GM21360 (cell line): ENCODE measurements at regions not wholly inside any gene's neighbourhood (a gene's known extent, or its start where the extent isn't known, plus 50 kb on each side); places are given as distances from the start of the nearest gene placed in this dataset.
"Not testable (repeated sequence)": the region's sequence is repeated elsewhere in the genome, so short reads cannot be mapped to it uniquely, and the experiment has no call there.

Source experiments
- ATAC-seq: cut with Tn5 transposase; IDR thresholded peaks from one replicate; pipeline ENCODE4 v1.9.1; 2021; ENCODE audit warnings: mild to moderate bottlenecking, moderate library complexity; ENCODE audit not compliant: unreplicated experiment

DNA sequence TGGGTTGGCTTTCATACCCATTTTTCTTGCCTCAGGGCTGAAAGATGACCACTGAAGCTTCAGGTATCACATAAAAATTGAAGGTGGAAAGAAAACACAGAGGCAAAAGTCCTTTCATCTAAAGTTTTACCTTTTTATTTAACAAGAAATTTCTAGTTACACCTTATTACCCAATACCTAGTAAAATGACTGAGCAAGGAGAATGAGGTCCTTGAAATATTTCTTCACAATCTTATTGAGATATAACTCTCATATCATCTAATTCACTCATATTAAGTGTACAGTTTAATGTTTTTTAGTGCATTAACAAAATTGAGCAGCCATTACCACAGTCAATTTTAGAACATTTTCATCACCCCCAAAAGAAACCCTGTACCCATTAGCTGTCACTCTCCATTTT lies 112.9 kb upstream of the ADTRP start:
- ATAC-seq = no peak

DNA sequence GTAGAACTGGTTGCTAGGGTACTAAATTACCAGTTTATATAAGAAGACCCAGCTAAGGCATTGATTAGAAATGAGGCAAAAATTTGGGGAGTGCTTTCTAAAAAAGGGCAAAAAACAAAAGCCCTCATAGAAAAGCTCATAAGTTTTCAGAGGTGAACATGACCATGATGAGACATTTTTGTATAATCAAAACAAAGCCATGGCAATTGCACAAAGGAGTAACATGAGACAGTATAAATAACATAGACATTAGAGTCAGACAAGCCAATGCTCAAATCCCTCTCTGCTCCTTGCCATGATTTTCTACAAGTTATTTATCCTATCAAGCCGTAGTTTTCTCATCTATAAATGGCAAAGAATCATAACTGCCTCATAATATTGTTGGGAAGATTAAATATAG lies 112.2 kb upstream of the ADTRP start:
- no peak for ATAC-seq

DNA sequence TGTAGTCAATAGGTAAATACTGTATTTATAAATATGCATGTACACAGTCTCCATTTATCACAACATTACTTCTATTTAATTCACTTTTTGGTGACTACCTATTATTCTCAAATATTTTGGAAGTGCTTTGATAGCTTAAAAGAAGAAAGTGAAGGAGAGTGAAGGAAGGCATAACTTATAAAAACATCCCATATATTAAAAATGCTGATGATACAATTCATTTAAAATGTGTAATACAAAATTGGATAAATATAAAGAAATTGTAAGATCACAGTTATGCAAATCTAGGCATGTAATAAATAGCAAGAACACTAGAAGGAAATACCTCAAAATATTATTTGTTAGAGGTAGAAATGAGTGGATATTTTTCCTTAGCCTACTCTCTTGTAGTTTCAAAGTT lies 111.6 kb upstream of the ADTRP start:
- ATAC-seq = no peak

DNA sequence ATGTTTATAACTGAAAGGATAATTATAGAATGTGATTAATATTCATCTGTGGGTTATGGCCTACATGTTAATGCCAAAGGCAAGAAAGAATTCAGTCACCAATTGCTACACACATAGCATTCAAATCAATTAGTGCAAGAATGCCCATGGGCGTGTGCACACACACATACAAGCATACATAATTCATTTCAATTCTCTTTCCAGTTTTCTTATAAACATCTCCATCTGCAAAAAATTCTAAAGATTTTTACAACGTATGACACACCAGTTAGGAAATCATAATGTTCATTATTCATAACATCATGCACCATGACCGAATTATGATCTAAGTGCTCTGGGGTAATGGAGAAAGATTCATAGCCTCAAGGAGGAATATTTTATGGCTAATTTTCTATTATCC lies 111.0 kb upstream of the ADTRP start:
- no peak for ATAC-seq

DNA sequence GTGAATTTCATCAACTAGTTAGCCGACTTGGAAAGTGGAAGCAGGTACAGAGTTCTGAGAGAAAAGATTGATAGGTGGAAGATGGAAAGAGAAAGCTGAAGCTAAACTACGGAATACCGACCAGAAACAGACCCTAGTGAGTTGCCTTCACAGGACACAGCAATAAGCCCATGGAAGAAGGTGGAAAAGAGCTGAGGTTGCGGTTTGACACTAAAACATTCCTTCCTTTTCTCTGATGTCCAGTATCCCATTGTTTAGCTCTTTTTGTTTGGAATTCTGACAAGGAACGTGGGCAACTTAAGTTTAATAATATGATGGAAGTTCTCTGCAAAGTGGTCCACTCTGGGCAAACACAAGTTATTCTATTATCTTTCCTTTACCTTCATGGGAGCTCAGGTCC lies 110.1 kb upstream of the ADTRP start:
- ATAC-seq = no peak

DNA sequence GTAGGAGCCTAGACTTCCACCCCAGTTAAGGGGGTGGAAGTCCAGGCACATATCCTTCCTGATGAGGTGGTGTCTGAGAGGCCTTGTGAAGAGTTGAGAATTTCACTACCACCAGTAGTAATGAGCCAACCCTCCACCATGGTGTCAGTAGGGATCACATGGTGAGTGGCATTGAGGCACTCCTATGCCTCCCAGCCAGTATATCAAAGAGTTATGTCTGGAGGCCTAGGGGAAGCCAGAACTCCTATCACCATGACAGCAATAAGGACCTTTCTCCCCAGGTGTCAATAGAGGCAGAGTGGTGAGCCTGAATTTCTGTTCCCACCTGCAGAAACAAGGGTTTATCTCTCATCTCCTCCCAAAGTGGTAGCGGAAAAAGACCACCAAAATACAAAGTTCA lies 106.6 kb upstream of the ADTRP start:
- ATAC-seq = no peak

DNA sequence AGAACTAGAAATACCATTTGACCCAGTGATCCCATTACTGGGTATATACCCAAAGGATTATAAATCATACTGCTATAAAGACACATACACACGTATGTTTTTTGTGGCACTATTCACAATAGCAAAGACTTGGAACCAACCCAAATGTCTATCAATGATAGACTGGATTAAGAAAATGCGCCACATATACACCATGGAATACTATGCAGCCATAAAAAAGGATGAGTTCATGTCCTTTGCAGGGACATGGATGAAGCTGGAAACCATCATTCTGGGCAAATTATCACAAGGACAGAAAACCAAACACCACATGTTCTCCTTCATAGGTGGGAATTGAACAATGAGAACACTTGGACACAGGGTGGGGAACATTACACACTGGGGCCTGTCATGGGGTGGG lies 104.9 kb upstream of the ADTRP start:
- not testable (repeated sequence) for ATAC-seq

DNA sequence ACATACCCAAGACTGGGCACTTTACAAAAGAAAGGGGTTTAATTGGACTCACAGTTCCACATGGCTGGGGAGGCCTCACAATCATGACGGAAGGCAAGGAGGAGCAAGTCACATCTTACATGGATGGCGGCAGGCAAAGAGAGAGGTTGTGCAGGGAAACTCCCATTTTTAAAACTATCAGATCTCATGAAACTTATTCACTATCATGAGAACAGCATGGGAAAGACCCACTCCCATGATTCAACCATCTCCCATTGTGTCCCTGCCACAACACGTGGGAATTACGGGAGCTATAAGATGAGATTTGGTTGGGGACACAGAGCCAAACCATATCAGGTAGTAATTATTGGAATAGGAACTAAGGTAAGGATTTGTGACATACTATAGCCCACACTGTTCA lies 101.6 kb upstream of the ADTRP start:
- ATAC-seq = not testable (repeated sequence)

DNA sequence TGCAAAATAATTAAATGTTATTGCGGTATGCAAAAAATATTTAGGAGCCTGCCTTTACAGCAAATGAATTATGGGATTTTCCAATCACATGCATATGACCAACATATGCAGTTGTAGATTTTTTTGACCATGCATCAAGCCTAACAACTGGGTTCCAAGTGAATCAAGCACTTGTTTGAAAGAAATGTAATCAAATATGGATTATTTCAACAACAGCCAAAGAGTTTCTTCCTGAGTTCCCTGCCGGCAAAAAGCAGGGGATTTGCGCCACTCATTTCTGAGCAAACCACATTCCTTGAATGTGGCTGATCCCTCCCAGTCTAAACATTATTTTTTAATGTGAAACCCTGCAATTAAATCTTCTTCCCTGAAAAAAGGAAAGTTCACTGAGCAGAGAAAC lies 100.1 kb upstream of the ADTRP start:
- ATAC-seq = no peak

DNA sequence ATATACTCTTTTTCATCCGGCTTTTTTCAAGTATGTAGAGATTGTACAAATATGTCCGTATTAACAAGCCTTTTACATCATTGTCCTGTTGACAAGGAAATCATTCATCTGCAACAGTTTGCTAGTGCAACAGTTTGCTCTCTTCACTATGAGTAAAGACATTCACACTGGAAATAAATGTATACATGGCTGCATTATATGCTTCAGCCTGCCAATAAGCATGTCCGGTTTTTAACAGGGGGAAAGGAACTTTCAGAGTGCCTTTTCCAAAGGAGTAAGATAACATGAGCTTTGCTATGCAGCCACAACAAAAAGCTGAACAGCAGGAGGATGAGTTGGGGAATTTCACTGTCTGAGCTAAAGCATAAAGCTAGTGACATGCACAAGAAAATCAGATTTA lies 99.4 kb upstream of the ADTRP start:
- no peak for ATAC-seq

DNA sequence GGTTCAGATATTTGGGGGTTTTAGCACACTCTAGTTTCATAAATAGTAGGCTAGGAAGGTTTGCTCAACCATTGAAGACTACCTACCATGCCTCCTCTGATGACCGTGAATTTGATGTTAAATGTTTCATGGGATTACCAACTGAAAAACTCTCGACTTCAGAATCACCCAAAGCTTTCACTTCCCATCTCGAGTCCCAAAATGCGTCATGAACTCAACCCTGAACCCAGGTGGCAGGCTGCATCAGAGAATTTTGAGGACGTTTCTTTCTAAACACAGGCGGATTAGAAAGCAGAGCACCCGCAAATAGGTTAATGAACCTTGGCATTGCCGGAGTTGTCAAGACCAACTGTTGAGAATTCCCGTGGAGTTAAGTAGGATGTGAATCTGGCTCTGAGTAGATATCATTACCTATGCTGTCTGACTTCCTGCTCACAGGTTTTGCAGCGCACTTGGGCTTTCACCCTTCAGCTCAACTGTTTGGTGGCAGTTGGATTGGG lies 98.4 kb upstream of the ADTRP start:
- peak; percentile 68 for ATAC-seq

DNA sequence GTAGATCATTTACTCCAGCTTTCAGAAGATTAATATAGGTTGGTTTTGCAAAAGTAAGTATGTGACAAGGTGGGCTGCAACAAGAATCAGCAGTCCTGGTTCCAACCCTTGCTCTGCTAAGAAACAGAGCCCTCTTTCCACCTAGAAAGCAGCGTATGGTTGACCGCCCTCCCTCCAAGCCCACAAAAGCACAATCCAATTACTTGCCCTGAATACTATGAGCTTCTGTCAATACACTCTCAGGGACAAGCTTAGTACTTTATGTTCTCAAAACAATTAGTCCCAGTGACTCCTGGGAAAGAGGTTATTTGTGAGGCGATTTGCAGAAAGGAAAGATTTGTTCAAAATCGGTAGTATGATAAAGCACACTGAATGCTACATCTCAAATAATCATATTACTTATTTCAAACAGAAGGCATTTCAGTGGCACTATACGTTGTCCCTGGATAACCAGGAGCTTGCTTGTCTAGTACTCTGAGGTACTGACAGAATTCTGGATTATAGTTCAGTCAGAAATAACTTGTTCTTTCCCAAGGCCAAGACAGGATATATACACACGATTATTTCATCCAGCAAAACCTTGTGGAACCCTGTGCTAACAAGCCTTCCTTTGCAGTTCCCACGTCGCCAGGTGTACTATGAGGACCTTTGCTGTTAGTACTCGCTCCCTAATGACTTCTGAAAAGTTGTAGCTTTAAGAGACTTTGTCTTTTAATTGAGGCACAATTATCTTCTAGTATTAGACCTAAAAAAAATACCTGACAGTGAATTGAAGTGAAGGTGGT lies 96.9 kb upstream of the ADTRP start:
- no peak for ATAC-seq

DNA sequence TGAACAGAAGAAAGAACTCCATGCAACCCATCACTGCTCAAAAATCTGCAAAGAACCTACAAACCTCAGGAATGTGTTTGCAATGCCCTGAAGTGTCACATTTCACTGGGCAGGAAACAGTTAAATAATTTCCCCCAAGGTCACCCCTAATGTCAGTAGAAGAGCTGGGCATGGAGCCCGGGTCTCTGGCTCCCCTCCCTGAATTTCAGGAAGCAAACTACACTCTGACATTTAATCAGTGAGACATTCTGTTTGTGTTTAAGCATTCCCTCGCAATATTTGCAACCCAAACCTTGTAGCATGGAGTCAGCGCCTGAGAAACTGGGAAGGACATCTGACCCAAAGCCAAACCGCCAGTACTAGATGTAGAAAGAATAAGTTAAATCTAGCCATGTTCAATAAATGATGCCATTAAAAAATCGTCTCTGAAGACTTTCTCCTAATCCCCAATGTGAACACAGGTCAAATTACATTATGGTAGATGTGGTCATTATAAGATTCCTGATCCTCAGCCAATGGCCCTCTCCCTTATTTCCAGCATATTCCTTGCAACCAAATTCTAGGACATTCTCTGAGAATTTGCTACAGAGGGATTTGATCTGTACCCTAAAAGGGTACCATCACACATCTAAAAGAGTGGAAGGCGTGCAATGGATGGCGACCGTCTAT lies 91.2 kb upstream of the ADTRP start:
- no peak for ATAC-seq

DNA sequence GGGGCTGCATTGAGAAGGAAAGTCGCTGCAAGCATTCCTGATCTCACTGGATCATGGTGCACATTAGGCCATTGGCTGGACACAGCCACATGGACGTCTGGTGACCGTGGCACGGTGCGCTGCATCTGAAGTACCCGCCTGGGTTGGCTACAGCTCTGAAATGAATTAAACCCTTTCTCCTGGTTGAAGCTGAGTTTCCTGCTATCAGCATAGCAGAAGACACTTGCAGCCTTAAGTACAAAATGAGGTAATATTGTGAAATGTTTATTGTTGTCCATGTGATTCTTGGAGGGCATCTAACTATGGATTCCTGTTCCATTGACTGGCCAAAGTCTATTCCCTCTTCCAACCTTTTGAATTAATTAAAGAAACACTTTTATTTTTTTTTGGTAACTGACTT lies 89.8 kb upstream of the ADTRP start:
- no peak for ATAC-seq

DNA sequence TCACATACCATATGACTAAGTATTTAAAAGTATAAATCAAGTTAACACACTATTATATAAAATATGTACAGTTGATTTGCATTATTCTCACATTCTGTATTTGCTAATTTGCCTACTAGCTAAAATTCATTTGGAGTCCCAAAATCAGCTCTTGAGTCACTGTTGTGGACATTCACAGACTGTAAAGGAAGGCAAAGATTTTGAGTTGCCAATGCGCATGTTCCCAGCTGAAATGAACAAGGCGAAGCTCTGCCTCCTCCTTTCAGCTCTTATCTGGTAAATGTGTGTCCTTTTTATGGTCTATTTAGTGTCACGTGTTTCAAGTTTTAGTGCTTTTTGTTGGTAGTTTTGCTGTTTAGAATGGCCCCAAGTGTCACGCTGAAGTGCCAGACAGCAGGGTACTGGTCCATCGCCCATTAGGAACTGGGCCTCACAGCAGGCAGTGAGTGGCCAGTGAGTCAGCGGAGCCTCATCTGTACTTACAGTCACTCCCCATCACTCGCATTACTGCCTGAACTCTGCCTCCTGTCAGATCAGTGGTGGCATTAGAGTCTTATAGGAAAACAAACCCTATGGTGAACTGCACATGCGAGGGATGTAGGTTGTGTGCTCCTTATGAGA lies 87.2 kb upstream of the ADTRP start:
- ATAC-seq = no peak

DNA sequence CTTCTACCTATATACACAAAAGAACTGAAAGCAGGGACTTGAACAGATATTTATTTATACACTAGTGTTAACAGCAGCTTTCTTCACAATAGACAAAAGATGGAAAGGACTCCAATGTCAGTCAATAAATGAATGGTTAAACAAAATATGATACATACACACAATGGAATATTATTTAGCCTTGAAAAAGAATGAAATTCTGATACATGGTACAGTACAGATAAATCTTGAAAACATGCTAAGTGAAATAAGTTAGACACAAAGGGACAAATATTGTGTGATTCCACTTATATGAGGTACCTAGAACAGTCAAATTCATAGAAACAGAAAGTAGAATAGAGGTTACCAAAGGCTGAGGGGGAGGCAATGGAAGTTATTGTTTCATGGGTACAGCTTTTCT lies 79.8 kb upstream of the ADTRP start:
- no peak for ATAC-seq

DNA sequence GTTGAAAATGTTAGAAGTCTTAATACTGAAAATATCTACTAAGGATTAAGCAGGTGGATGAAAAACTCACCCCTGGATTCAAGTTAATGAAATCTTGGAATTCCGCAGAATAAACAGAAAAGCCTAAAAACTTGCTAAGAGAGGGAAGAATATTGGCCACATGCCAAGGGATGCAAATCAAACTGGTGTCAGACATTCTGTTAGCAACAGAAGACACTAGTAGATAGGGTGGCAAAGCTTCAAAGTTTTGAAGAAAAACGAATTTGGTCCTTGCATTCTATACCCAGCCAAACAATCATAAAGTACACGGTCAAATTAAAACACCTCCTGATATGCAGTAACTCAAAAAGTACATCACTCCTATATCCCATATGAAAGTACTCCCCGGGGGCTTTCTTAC lies 77.1 kb upstream of the ADTRP start:
- no peak for ATAC-seq

DNA sequence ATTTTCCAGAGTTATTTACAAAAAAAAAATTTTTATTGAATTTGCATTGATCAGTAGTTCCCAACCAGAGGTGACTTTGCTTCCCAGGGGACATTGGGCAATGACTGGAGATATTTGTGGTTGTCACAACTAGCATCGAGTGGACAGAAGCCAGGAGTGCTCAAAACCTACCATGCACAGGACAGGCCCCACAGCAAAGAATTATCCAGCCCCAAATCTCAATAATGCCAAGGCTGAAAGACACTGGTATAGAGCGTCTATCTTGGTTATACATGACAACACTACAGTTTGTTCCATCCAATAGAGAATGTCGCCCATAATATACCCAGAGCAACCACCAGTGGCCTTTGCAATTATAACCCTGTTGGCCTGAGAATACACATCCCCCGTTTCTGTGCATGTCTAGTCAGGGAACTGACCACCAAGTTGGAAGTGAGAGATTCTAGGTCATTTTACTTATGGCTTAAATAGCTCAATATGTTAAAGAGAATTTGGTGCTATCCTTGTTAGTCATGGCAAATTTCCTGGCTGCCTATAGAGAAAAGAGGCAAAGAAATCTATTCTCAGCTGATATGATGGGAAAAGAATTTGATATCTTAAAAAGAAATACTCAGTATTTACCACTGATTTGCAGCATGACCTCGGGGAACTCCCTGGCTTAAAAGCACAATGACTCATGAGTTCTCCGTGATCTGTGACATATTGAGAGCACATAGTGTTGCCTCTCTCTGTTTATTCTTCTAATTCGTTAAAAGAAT lies 76.0 kb upstream of the ADTRP start:
- ATAC-seq = no peak

DNA sequence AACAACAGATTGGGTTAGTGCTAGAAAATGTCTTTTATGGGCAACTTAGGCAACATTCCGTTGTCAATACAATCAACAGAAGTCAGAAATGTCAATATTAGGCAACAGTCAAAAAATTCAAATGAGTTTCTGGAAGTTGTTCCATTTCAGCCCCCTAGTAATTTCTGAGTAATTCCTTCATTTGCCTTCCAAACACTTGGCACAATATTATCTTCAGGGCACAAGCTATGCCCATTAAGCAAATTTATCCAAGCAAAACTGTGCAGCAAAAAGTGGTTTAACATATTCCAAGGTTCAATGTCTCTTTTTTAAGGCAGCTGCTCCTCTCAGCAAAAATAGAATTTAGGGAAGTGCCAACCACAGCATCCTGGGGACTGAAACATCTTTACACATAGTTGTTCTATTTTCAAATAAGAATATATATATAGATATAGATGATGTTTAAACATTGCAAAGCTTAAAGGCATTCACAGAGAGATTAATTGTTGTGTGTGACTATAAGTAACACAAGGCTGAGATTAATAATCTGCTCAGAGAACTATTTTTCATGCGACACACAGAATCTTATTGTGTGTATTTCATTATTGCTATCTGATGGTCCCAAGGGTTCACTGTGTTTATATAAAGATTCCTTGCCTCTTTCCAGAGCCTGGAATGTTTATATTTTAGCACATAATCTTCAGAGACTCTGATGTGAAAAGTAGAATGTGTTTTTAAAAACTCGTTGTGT lies 75.2 kb upstream of the ADTRP start:
- no peak for ATAC-seq

DNA sequence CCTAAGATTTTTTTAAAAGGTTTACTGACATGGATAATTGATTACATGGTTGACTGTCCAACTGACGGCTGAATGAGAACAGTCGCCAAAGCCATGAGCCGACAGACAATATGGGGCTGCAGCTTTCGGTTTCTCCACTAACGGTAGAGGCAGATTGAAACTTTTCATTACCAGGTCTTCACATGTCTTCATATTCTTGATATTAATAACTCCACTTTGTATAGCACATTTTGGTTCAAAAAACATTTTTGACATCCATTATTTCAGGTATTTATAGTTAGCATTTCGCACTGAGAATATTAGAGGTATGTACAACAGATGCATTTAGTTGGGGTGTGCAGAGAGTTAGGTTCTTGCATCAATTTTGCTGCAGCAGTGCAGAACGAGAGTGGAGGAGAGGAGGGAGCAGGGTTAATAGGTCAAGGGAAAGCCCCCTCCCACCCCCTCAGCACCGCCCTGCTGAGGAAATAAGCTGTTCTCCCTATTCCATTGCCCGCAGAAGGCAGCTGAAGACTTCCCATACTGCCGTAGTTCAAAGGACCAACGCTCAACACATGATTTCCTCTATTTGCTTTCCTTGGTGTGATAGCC lies 73.6 kb upstream of the ADTRP start:
- ATAC-seq = no peak
